ENCODE measurements at regions not wholly inside any gene's neighbourhood (a gene's known extent, or its start where the extent isn't known, plus 50 kb on each side); places are given as distances from the start of the nearest gene placed in this dataset.

- peaks cover 53 to 55% of the 10 kb centered on the region in 2 donors for H3K9me3 ChIP-seq (replicated peaks in 1 of 2; ENCODE audit: control insufficient read depth in 1 of 2, insufficient read depth in 1 of 2, low read length in 2 of 2)
These were observed 700.5 kb upstream of the AGA start for GRCh38 chr4:178142724-178143123.

GRCh38 chr4:178148106-178148505, 705.9 kb upstream of the AGA start:
- no peak for TF ChIP-seq CTCF (IDR thresholded peaks at IDR 0.05)
- no peaks in the 10 kb centered on the region for H4K20me1 ChIP-seq (ENCODE audit: insufficient read depth, low read length)
- WGBS (ENCODE audit: insufficient coverage) = 94% methylated on average over 2 of the region's 2 CpGs
- DNase-seq = no peak
- H3K27me3 ChIP-seq (ENCODE audit: control insufficient read depth in 2 of 2, insufficient read depth in 2 of 2, low read length in 2 of 2) = no peaks in the 10 kb centered on the region
- H3K9me3 Mint-ChIP-seq = peaks cover 0 to 6% (median 3%) of the 10 kb centered on the region in 7 donors
- peaks cover 0 to 2% (median 0%) of the 10 kb centered on the region in 3 donors for H3K27me3 Mint-ChIP-seq (ENCODE audit: low read depth in 3 of 3)
- no peaks in the 10 kb centered on the region for H3K36me3 ChIP-seq (replicated peaks in 1 of 2; ENCODE audit: control insufficient read depth in 1 of 2, insufficient read depth in 2 of 2, low read length in 2 of 2)
- H3K4me2 ChIP-seq (replicated peaks; ENCODE audit: extremely low read depth, low read length, poor library complexity, severe bottlenecking) = no peak overlapping the region
- no peaks in the 10 kb centered on the region for H3K79me2 ChIP-seq (ENCODE audit: insufficient read depth, low read length)
- H3K36me3 Mint-ChIP-seq = no peaks in the 10 kb centered on the region
- H3K9ac ChIP-seq (ENCODE audit: insufficient read depth, low read length, poor library complexity, severe bottlenecking) = no peak overlapping the region
- H3K4me3 Mint-ChIP-seq = no peak overlapping the region
- no peaks in the 10 kb centered on the region for H3K4me1 Mint-ChIP-seq
- H3K27ac Mint-ChIP-seq = no peak overlapping the region
- H3K4me3 ChIP-seq (replicated peaks in 1 of 3; ENCODE audit: low read depth in 2 of 3, low read length in 3 of 3) = no peak overlapping the region
- H3K9me3 ChIP-seq (replicated peaks in 1 of 2; ENCODE audit: control insufficient read depth in 1 of 2, insufficient read depth in 1 of 2, low read length in 2 of 2) = peaks cover under 1 to 9% of the 10 kb centered on the region in 2 donors
- H3K27ac ChIP-seq (ENCODE audit: low read depth in 1 of 2, low read length in 2 of 2) = no peak overlapping the region
- no peaks in the 10 kb centered on the region for H3K4me1 ChIP-seq (ENCODE audit: control insufficient read depth in 1 of 2, insufficient read depth in 2 of 2, low read length in 2 of 2)
- no peak overlapping the region for H2AFZ ChIP-seq (ENCODE audit: insufficient read depth, low read depth, low read length, poor library complexity, severe bottlenecking)
- intact Hi-C loops (cut with micrococcal nuclease) = no loop called here

More at GRCh38 chr4:178142724-178143123, 700.5 kb upstream of the AGA start:
- Mint-ChIP-seq H3K27ac (no peak overlapping the region), H3K4me3 (no peak overlapping the region), H3K27me3 (ENCODE audit: low read depth in 3 of 3) (no peaks in the 10 kb centered on the region), H3K36me3 (no peaks in the 10 kb centered on the region), H3K9me3 (peaks cover 3 to 36% (median 16%) of the 10 kb centered on the region in 7 donors), H3K4me1 (no peaks in the 10 kb centered on the region)
- Histone ChIP-seq H3K27ac (ENCODE audit: low read depth in 1 of 2, low read length in 2 of 2) (no peak overlapping the region), H4K20me1 (ENCODE audit: insufficient read depth, low read length) (no peaks in the 10 kb centered on the region), H3K4me2 (replicated peaks; ENCODE audit: extremely low read depth, low read length, poor library complexity, severe bottlenecking) (no peak overlapping the region), H3K4me1 (ENCODE audit: control insufficient read depth in 1 of 2, insufficient read depth in 2 of 2, low read length in 2 of 2) (no peaks in the 10 kb centered on the region), H3K36me3 (replicated peaks in 1 of 2; ENCODE audit: control insufficient read depth in 1 of 2, insufficient read depth in 2 of 2, low read length in 2 of 2) (no peaks in the 10 kb centered on the region), H3K9ac (ENCODE audit: insufficient read depth, low read length, poor library complexity, severe bottlenecking) (no peak overlapping the region), H2AFZ (ENCODE audit: insufficient read depth, low read depth, low read length, poor library complexity, severe bottlenecking) (no peak overlapping the region), H3K79me2 (ENCODE audit: insufficient read depth, low read length) (no peaks in the 10 kb centered on the region), H3K27me3 (ENCODE audit: control insufficient read depth in 2 of 2, insufficient read depth in 2 of 2, low read length in 2 of 2) (no peaks in the 10 kb centered on the region), H3K4me3 (replicated peaks in 1 of 3; ENCODE audit: low read depth in 2 of 3, low read length in 3 of 3) (no peak overlapping the region)
- intact Hi-C loops (cut with micrococcal nuclease) = no loop called here
- TF ChIP-seq CTCF (IDR thresholded peaks at IDR 0.05) = no peak
- WGBS (ENCODE audit: insufficient coverage) = 95% methylated on average over 8 of the region's 8 CpGs
- DNase-seq = no peak

Measured in CD14-positive monocyte (primary cell).